GM10266 (cell line): ENCODE measurements at regions not wholly inside any gene's neighbourhood (a gene's known extent, or its start where the extent isn't known, plus 50 kb on each side); places are given as distances from the start of the nearest gene placed in this dataset.
"Not testable (repeated sequence)": the region's sequence is repeated elsewhere in the genome, so short reads cannot be mapped to it uniquely, and the experiment has no call there.

Experiments used
- DNase-seq: peaks from one replicate; pipeline ENCODE4 v3.0.0; 2012; ENCODE audit errors: extremely low spot score
- CTCF ChIP-seq: IDR thresholded peaks from 2 replicates; pipeline ENCODE4 v1.5.1; 2012; ENCODE audit warnings: mild to moderate bottlenecking, low read depth; ENCODE audit not compliant: control insufficient read depth, insufficient read depth; ENCODE audit errors: missing control alignments

GRCh38 chrX:41031256-41031967 is 53.8 kb upstream of the USP9X start:
- TF ChIP-seq CTCF, result no peak
- no peak for DNase-seq

GRCh38 chrX:41033299-41033698 is 51.9 kb upstream of the USP9X start:
- TF ChIP-seq CTCF, result no peak
- no peak for DNase-seq

- not testable (repeated sequence) for DNase-seq
These were observed 50.3 kb upstream of the USP9X start for GRCh38 chrX:41034902-41035301.
